OCI-LY3 (cell line): ENCODE measurements at regions not wholly inside any gene's neighbourhood (a gene's known extent, or its start where the extent isn't known, plus 50 kb on each side); places are given as distances from the start of the nearest gene placed in this dataset.
"Not testable (repeated sequence)": the region's sequence is repeated elsewhere in the genome, so short reads cannot be mapped to it uniquely, and the experiment has no call there.

Experiments
- H2AFZ ChIP-seq: fragments of 200-600, 300-600 bp; shearing (Covaris generic); 2 replicates; pipeline ENCODE4 v1.6.0; 2014; ENCODE audit warnings: antibody characterized with exemption, low read depth, low read length
- H3K27ac ChIP-seq: fragments of 200-600, 300-600 bp; sonication (generic); 2 replicates; pipeline ENCODE4 v1.5.1; 2014; ENCODE audit warnings: mild to moderate bottlenecking, low read length, moderate library complexity, mixed read lengths
- H3K27me3 ChIP-seq: fragments of 200-600, 300-600 bp; sonication (generic); 2 replicates; pipeline ENCODE4 v1.6.1; 2014; ENCODE audit warnings: low read depth, low read length, mixed read lengths
- H3K36me3 ChIP-seq: fragments of 200-600, 300-600 bp; sonication (generic); replicated peaks from 2 replicates; pipeline ENCODE3; 2014; ENCODE audit warnings: low read depth, low read length, mixed read lengths
- H3K4me1 ChIP-seq: fragments of 300-600, 200-600 bp; sonication (generic); 2 replicates; pipeline ENCODE4 v1.6.1; 2014; ENCODE audit warnings: low read length, mixed read lengths
- H3K4me2 ChIP-seq: fragments of 200-600, 300-600 bp; sonication (generic); 2 replicates; pipeline ENCODE4 v1.6.1; 2014; ENCODE audit warnings: low read length, mixed read lengths
- H3K4me3 ChIP-seq: fragments of 300-600, 200-600 bp; sonication (generic); 2 replicates; pipeline ENCODE4 v1.5.1; 2014; ENCODE audit warnings: antibody characterized with exemption, mild to moderate bottlenecking, low read length, moderate library complexity
- H3K79me2 ChIP-seq: fragments of 300-600, 200-600 bp; shearing (Covaris generic); 2 replicates; pipeline ENCODE4 v1.6.1; 2014; ENCODE audit warnings: mild to moderate bottlenecking, low read length, mixed read lengths
- H3K9ac ChIP-seq: fragments of 300-600, 200-600 bp; shearing (Covaris generic); 2 replicates; pipeline ENCODE4 v1.6.0; 2014; ENCODE audit warnings: mild to moderate bottlenecking, low read length, moderate library complexity
- H3K9me3 ChIP-seq: fragments of 200-600, 300-600 bp; shearing (Covaris generic); 2 replicates; pipeline ENCODE4 v1.6.1; 2014; ENCODE audit warnings: low read length, mixed read lengths; ENCODE audit not compliant: insufficient read depth
- H4K20me1 ChIP-seq: fragments of 200-600, 300-600 bp; sonication (generic); 2 replicates; pipeline ENCODE4 v1.6.1; 2016; ENCODE audit warnings: low read length, mixed read lengths; ENCODE audit not compliant: insufficient read depth
- CTCF ChIP-seq: fragments of 200-600, 300-600 bp; sonication (generic); IDR thresholded peaks from 2 replicates; pipeline ENCODE4 v1.5.1; 2014; ENCODE audit warnings: antibody characterized with exemption, low read length, low read depth
- EZH2phosphoT487 ChIP-seq: fragments of 200-600 bp; shearing (Covaris generic); IDR thresholded peaks from 2 replicates; pipeline ENCODE4 v1.6.1; 2018; ENCODE audit warnings: antibody characterized with exemption, mixed run types, low read depth

- peak overlapping the region; percentile 96 for H3K4me3 ChIP-seq
- peak overlapping the region; percentile 70 for H3K4me2 ChIP-seq
- no peaks in the 10 kb centered on the region for H3K9me3 ChIP-seq
- peak overlapping the region; percentile 80 for H3K9ac ChIP-seq
- H3K27ac ChIP-seq = no peak overlapping the region
- H3K36me3 ChIP-seq = no peaks in the 10 kb centered on the region
- H3K79me2 ChIP-seq = no peaks in the 10 kb centered on the region
- TF ChIP-seq CTCF (no peak), EZH2phosphoT487 (0 out of 2 replicates have a peak, but pooled peaks have one; percentile 29)
- no peaks in the 10 kb centered on the region for H3K4me1 ChIP-seq
- H4K20me1 ChIP-seq = no peaks in the 10 kb centered on the region
- H2AFZ ChIP-seq = peak overlapping the region; percentile 95
- H3K27me3 ChIP-seq = peaks cover 5% of the 10 kb centered on the region; the same call in 1 of the 2 replicates
Measured at GRCh38 chr2:132009874-132010521, 151.8 kb downstream of the ANKRD30BL start.

GRCh38 chr2:132009177-132009873 is 152.4 kb downstream of the ANKRD30BL start:
- Histone ChIP-seq H2AFZ (peak overlapping the region; percentile 95), H3K9me3 (no peaks in the 10 kb centered on the region), H3K4me3 (peak overlapping the region; percentile 96), H3K9ac (peak overlapping the region; percentile 80), H4K20me1 (no peaks in the 10 kb centered on the region), H3K4me2 (peak overlapping the region; percentile 70), H3K4me1 (no peaks in the 10 kb centered on the region), H3K36me3 (no peaks in the 10 kb centered on the region), H3K27ac (no peak overlapping the region), H3K79me2 (no peaks in the 10 kb centered on the region), H3K27me3 (peaks cover 5% of the 10 kb centered on the region; the same call in 1 of the 2 replicates)
- TF ChIP-seq CTCF = no peak
- no peak for TF ChIP-seq EZH2phosphoT487

- H3K4me2 ChIP-seq = peak overlapping the region; percentile 29
- H3K27me3 ChIP-seq, H3K9ac ChIP-seq, H3K79me2 ChIP-seq, H4K20me1 ChIP-seq, H3K9me3 ChIP-seq, H2AFZ ChIP-seq, H3K36me3 ChIP-seq, H3K4me3 ChIP-seq: not testable (repeated sequence)
- peaks cover 15% of the 10 kb centered on the region for H3K4me1 ChIP-seq
- peak overlapping the region; percentile 69 for H3K27ac ChIP-seq
Measured at GRCh38 chr2:131990751-131991150, 171.0 kb downstream of the ANKRD30BL start.

GRCh38 chr2:131966671-131967070 is 195.1 kb downstream of the ANKRD30BL start:
- H3K4me1 ChIP-seq, H3K27me3 ChIP-seq, H3K9me3 ChIP-seq, H3K36me3 ChIP-seq, H3K79me2 ChIP-seq, H2AFZ ChIP-seq, H3K9ac ChIP-seq, H3K4me2 ChIP-seq, H3K4me3 ChIP-seq, H4K20me1 ChIP-seq, H3K27ac ChIP-seq: not testable (repeated sequence)

GRCh38 chr2:131966256-131966655 is 195.5 kb downstream of the ANKRD30BL start:
- Histone ChIP-seq H3K27me3 (no peaks in the 10 kb centered on the region), H3K9ac (no peak overlapping the region), H2AFZ (no peak overlapping the region), H3K79me2 (no peaks in the 10 kb centered on the region), H3K27ac (no peak overlapping the region), H4K20me1 (no peaks in the 10 kb centered on the region), H3K4me2 (no peak overlapping the region), H3K4me3 (no peak overlapping the region), H3K36me3 (no peaks in the 10 kb centered on the region), H3K4me1 (no peaks in the 10 kb centered on the region), H3K9me3 (no peaks in the 10 kb centered on the region)
- no peak for TF ChIP-seq EZH2phosphoT487
- no peak for TF ChIP-seq CTCF

- H3K79me2 ChIP-seq = not testable (repeated sequence)
Measured at GRCh38 chr2:131958019-131958609, 203.6 kb downstream of the ANKRD30BL start.

GRCh38 chr2:131948641-131949040 is 213.1 kb downstream of the ANKRD30BL start:
- not testable (repeated sequence) for H3K79me2 ChIP-seq, H3K4me2 ChIP-seq

More at GRCh38 chr2:131958019-131958609, 203.6 kb downstream of the ANKRD30BL start:
- H3K4me3 ChIP-seq, H4K20me1 ChIP-seq, H3K9ac ChIP-seq, H3K27ac ChIP-seq, H3K9me3 ChIP-seq, H3K4me2 ChIP-seq, H3K4me1 ChIP-seq, H3K27me3 ChIP-seq, H2AFZ ChIP-seq, H3K36me3 ChIP-seq: not testable (repeated sequence)

More at GRCh38 chr2:131948641-131949040, 213.1 kb downstream of the ANKRD30BL start:
- H3K27ac ChIP-seq, H3K36me3 ChIP-seq, H3K9me3 ChIP-seq, H3K27me3 ChIP-seq, H3K9ac ChIP-seq, H2AFZ ChIP-seq, H3K4me3 ChIP-seq, H4K20me1 ChIP-seq, H3K4me1 ChIP-seq: not testable (repeated sequence)
